ENCODE measurements at regions not wholly inside any gene's neighbourhood (a gene's known extent, or its start where the extent isn't known, plus 50 kb on each side); places are given as distances from the start of the nearest gene placed in this dataset.
"Not testable (repeated sequence)": the region's sequence is repeated elsewhere in the genome, so short reads cannot be mapped to it uniquely, and the experiment has no call there.

- not testable (repeated sequence) for DNase-seq
Measured at GRCh38 chrX:7608625-7609024, 234.3 kb upstream of the VCX start.

DNA sequence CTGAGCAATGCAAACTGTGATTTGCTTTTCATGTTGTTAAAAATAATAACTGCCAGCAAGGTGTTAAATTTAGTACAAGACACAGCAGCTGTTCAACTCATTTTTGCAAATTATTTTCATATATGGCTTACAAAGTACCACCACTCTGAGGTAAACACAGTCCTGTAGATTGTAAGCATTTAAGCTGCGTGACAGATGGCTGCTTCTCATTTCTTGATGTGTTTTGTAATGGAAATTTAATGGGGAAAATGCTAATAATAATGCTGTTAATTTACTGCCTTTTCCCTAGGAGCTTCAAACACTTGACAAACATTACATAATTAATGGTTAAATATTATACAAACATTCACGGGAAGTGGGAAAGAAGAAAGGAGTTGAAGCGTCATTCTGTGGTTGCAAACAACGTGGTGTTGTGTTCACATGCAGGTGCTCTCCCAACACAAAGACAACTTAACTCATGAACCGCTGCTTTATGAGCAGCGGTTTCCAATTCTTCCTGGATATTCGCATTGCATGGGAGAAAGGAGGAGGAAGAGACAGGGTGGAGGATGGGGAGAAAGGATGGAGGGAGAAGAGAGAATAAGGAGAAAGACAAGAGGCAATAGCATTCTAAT lies 236.8 kb upstream of the VCX start:
- Mint-ChIP-seq H3K27ac (no peak overlapping the region), H3K27me3 (no peaks in the 10 kb centered on the region), H3K4me1 (no peaks in the 10 kb centered on the region), H3K4me3 (no peak overlapping the region), H3K36me3 (no peaks in the 10 kb centered on the region), H3K9me3 (no peaks in the 10 kb centered on the region)
- DNase-seq (no peak), ATAC-seq (ENCODE audit: low read depth) (no peak)
- POLR2A ChIA-PET = no interaction called here

More at GRCh38 chrX:7608625-7609024, 234.3 kb upstream of the VCX start:
- H3K36me3 Mint-ChIP-seq; H3K9me3 Mint-ChIP-seq; ATAC-seq (ENCODE audit: low read depth); H3K4me3 Mint-ChIP-seq; H3K27me3 Mint-ChIP-seq; H3K4me1 Mint-ChIP-seq; POLR2A ChIA-PET; H3K27ac Mint-ChIP-seq: not testable (repeated sequence)

GRCh38 chrX:7603387-7603786 lies 239.6 kb upstream of the VCX start:
- Mint-ChIP-seq H3K4me3 (no peak overlapping the region), H3K27me3 (no peaks in the 10 kb centered on the region), H3K9me3 (no peaks in the 10 kb centered on the region), H3K36me3 (no peaks in the 10 kb centered on the region), H3K27ac (no peak overlapping the region), H3K4me1 (no peaks in the 10 kb centered on the region)
- POLR2A ChIA-PET = no interaction called here
- DNase-seq = no peak
- ATAC-seq (ENCODE audit: low read depth) = no peak

DNA sequence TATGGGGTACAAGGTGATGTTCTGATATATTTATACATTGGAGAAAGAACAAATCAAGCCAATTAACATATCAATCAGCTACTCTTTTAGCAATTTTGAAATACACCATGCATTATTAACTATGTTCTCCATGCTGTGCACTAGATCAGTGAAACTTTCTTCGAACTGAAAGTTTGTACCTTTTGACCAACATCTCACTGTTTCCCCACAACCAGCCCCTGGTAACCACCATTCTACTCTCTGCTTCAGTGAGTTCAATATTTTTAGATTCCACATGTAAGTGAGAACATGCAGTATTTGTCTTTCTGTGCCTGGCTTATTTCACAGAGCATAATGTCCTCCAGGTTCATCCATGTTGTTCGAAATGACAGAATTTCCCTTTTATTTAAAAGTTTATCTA lies 246.1 kb upstream of the VCX start:
- Mint-ChIP-seq H3K4me3 (no peak overlapping the region), H3K9me3 (no peaks in the 10 kb centered on the region), H3K27ac (no peak overlapping the region), H3K27me3 (no peaks in the 10 kb centered on the region), H3K36me3 (no peaks in the 10 kb centered on the region), H3K4me1 (no peaks in the 10 kb centered on the region)
- DNase-seq = no peak
- POLR2A ChIA-PET = no interaction called here
- no peak for ATAC-seq (ENCODE audit: low read depth)

GRCh38 chrX:7593370-7593769 lies 249.6 kb upstream of the VCX start:
- ATAC-seq (ENCODE audit: low read depth); DNase-seq; H3K4me1 Mint-ChIP-seq; H3K27me3 Mint-ChIP-seq; POLR2A ChIA-PET; H3K27ac Mint-ChIP-seq; H3K4me3 Mint-ChIP-seq; H3K36me3 Mint-ChIP-seq; H3K9me3 Mint-ChIP-seq: not testable (repeated sequence)

DNA sequence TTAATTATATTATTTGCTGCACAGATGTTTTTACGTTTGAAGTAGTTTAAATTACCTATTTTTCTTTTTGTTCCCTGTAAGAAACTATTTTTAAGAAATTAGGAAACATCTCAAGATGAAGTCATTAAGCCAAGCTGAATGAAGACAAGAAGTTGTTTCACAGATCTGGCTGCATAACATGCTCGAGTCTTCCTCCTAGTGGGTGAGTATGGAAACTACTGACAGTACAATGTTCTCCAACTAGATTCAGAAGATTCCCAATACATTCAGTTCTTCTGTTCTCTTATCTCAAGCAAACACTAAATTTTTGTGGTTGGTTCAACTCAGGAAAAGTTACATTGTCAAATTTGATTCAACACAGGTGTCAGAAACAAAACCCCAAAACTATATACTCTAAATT lies 256.8 kb upstream of the VCX start:
- Mint-ChIP-seq H3K4me1 (no peaks in the 10 kb centered on the region), H3K27ac (no peak overlapping the region), H3K27me3 (no peaks in the 10 kb centered on the region), H3K36me3 (no peaks in the 10 kb centered on the region), H3K4me3 (no peak overlapping the region), H3K9me3 (no peaks in the 10 kb centered on the region)
- DNase-seq (no peak), ATAC-seq (ENCODE audit: low read depth) (no peak)
- POLR2A ChIA-PET = no interaction called here

GRCh38 chrX:7582191-7582590 lies 260.8 kb upstream of the VCX start:
- POLR2A ChIA-PET = no interaction called here
- ATAC-seq (ENCODE audit: low read depth) (no peak), DNase-seq (no peak)
- H3K36me3 Mint-ChIP-seq = no peaks in the 10 kb centered on the region
- H3K9me3 Mint-ChIP-seq = no peaks in the 10 kb centered on the region
- H3K27me3 Mint-ChIP-seq = no peaks in the 10 kb centered on the region
- H3K4me3 Mint-ChIP-seq = no peak overlapping the region
- H3K27ac Mint-ChIP-seq = no peak overlapping the region
- no peaks in the 10 kb centered on the region for H3K4me1 Mint-ChIP-seq

GRCh38 chrX:7580127-7580526 lies 262.8 kb upstream of the VCX start:
- H3K4me3 Mint-ChIP-seq = no peak overlapping the region

DNA sequence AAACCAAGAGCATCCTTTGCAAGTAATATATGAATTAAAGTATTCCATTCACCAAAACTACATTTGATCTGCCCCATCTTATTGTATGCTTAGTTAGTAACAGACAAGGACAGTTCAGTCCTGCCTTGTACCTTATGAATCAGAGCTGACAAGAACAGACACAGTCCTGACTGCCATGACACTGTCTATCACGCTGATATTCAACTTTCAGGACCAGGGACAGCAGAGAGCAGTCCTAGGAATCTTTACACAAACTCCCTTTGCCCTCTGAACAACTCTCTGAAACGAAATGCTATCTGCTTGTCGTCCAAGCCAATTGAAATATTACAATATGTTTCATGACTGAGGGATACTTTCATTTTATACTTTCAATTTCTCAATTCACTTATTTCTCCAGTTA lies 268.6 kb upstream of the VCX start:
- POLR2A ChIA-PET = no interaction called here
- DNase-seq = no peak
- no peak overlapping the region for H3K4me3 Mint-ChIP-seq
- H3K9me3 Mint-ChIP-seq = no peaks in the 10 kb centered on the region
- H3K36me3 Mint-ChIP-seq = no peaks in the 10 kb centered on the region
- H3K4me1 Mint-ChIP-seq = no peaks in the 10 kb centered on the region
- no peaks in the 10 kb centered on the region for H3K27me3 Mint-ChIP-seq
- no peak for ATAC-seq (ENCODE audit: low read depth)
- H3K27ac Mint-ChIP-seq = no peak overlapping the region

More at GRCh38 chrX:7580127-7580526, 262.8 kb upstream of the VCX start:
- H3K4me1 Mint-ChIP-seq = no peaks in the 10 kb centered on the region
- POLR2A ChIA-PET = no interaction called here
- DNase-seq = no peak
- no peaks in the 10 kb centered on the region for H3K9me3 Mint-ChIP-seq
- H3K36me3 Mint-ChIP-seq = no peaks in the 10 kb centered on the region
- H3K27me3 Mint-ChIP-seq = no peaks in the 10 kb centered on the region
- H3K27ac Mint-ChIP-seq = no peak overlapping the region
- no peak for ATAC-seq (ENCODE audit: low read depth)

- no peak for DNase-seq
- Mint-ChIP-seq H3K27ac (no peak overlapping the region), H3K4me1 (no peaks in the 10 kb centered on the region), H3K4me3 (no peak overlapping the region), H3K27me3 (no peaks in the 10 kb centered on the region), H3K36me3 (no peaks in the 10 kb centered on the region), H3K9me3 (no peaks in the 10 kb centered on the region)
- POLR2A ChIA-PET = no interaction called here
- no peak for ATAC-seq (ENCODE audit: low read depth)
Measured at GRCh38 chrX:7570432-7571029, 272.4 kb upstream of the VCX start.

DNA sequence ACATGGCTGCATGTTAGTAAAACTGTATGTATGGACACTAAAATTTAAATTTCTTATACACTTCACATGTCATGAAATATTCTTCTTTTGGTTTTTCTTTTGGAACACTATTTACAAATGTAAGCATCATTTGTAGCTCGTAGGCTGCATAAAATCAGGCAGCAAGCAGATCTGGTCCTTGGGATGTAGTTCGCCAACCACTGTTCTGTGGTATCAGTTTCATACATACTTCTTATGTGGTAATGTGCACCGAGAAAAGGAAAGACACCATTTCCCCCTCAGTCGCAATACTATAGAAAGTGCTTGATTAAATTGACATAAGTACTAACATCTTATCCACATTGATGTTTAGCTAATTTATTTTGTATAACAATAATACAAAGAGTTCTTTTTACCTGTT lies 274.4 kb upstream of the VCX start:
- Mint-ChIP-seq H3K4me3 (no peak overlapping the region), H3K27me3 (no peaks in the 10 kb centered on the region), H3K9me3 (no peaks in the 10 kb centered on the region), H3K27ac (no peak overlapping the region), H3K4me1 (no peaks in the 10 kb centered on the region), H3K36me3 (no peaks in the 10 kb centered on the region)
- POLR2A ChIA-PET = no interaction called here
- no peak for ATAC-seq (ENCODE audit: low read depth)
- no peak for DNase-seq

- no peaks in the 10 kb centered on the region for H3K36me3 Mint-ChIP-seq
- H3K27ac Mint-ChIP-seq = no peak overlapping the region
- ATAC-seq (ENCODE audit: low read depth) = no peak
Measured at GRCh38 chrX:7568130-7568529, 274.8 kb upstream of the VCX start.

DNA sequence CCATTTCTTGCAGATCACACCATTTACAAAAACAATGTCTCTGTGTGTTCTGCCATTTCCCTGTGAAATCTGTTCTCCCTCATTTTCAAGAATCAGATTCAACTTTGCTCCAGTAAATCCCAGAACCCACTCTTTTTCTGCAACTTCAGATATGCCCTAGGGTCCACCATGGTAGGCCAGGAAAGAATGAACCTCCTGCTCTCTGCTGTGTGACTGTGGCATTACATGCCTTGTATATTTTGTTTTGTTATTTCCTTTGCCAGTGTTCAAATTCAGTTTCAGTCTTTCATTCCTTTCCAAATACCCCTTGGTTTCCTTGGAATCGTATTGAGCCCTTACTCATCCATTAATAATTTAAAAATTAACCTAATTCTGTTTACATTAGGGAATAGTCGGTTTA lies 290.2 kb upstream of the VCX start:
- Mint-ChIP-seq H3K36me3 (no peaks in the 10 kb centered on the region), H3K4me3 (no peak overlapping the region), H3K4me1 (no peaks in the 10 kb centered on the region), H3K27ac (no peak overlapping the region), H3K9me3 (peaks cover 2% of the 10 kb centered on the region), H3K27me3 (no peaks in the 10 kb centered on the region)
- DNase-seq (no peak), ATAC-seq (ENCODE audit: low read depth) (no peak)
- POLR2A ChIA-PET = no interaction called here

More at GRCh38 chrX:7568130-7568529, 274.8 kb upstream of the VCX start:
- POLR2A ChIA-PET = no interaction called here
- H3K4me3 Mint-ChIP-seq = no peak overlapping the region
- H3K4me1 Mint-ChIP-seq = no peaks in the 10 kb centered on the region
- H3K9me3 Mint-ChIP-seq = no peaks in the 10 kb centered on the region
- DNase-seq = no peak
- H3K27me3 Mint-ChIP-seq = no peaks in the 10 kb centered on the region

GRCh38 chrX:7546551-7547080 lies 296.4 kb upstream of the VCX start:
- no peak overlapping the region for H3K27ac Mint-ChIP-seq
- DNase-seq (no peak), ATAC-seq (ENCODE audit: low read depth) (no peak)
- peaks cover 4% of the 10 kb centered on the region for H3K9me3 Mint-ChIP-seq
- no peak overlapping the region for H3K4me3 Mint-ChIP-seq
- H3K4me1 Mint-ChIP-seq = no peaks in the 10 kb centered on the region
- H3K27me3 Mint-ChIP-seq = no peaks in the 10 kb centered on the region
- no peaks in the 10 kb centered on the region for H3K36me3 Mint-ChIP-seq
- POLR2A ChIA-PET = no interaction called here

All from activated naive CD8-positive, alpha-beta T cell treated with anti-CD3 and anti-CD28 coated beads, Interleukin-2, amount 10 ng/mL, durations not matched to agents 7 days and 5 days (primary cell).